MM.1S (cell line): ENCODE measurements at regions not wholly inside any gene's neighbourhood (a gene's known extent, or its start where the extent isn't known, plus 50 kb on each side); places are given as distances from the start of the nearest gene placed in this dataset.

Experiments
- DNase-seq: peaks from one replicate; pipeline ENCODE4 v3.0.0-alpha.2; 2015
- H2AFZ ChIP-seq: fragments of 300-600 bp; sonication (generic); 2 replicates; pipeline ENCODE4 v1.6.0; 2016; ENCODE audit warnings: antibody characterized with exemption, low read length
- H3F3A ChIP-seq: fragments of 300-600 bp; sonication (generic); 2 replicates; pipeline ENCODE4 v1.6.1; 2016; ENCODE audit warnings: mild to moderate bottlenecking, antibody characterized with exemption, low read length, moderate library complexity, mixed read lengths; ENCODE audit not compliant: insufficient read depth
- H3K27ac ChIP-seq: fragments of 300-600 bp; sonication (generic); 2 replicates; pipeline ENCODE4 v1.5.1; 2016; ENCODE audit warnings: mild to moderate bottlenecking, low read length
- H3K27me3 ChIP-seq: fragments of 300-600 bp; sonication (generic); replicated peaks from 2 replicates; pipeline ENCODE4 v1.6.0; 2016; ENCODE audit warnings: low read length; ENCODE audit not compliant: insufficient read depth
- H3K36me3 ChIP-seq: fragments of 300-600 bp; sonication (generic); replicated peaks from 2 replicates; pipeline ENCODE4 v1.6.1; 2016; ENCODE audit warnings: mild to moderate bottlenecking, low read length, mixed read lengths; ENCODE audit not compliant: insufficient read depth
- H3K4me1 ChIP-seq: fragments of 300-600 bp; sonication (generic); 2 replicates; pipeline ENCODE4 v1.6.1; 2016; ENCODE audit warnings: low read length, mixed read lengths
- H3K4me2 ChIP-seq: fragments of 300-600 bp; sonication (generic); 2 replicates; pipeline ENCODE4 v1.6.0; 2016; ENCODE audit warnings: low read depth, low read length
- H3K4me3 ChIP-seq: fragments of 300-600 bp; sonication (generic); 2 replicates; pipeline ENCODE4 v1.5.1; 2016; ENCODE audit warnings: low read length, mixed read lengths
- H3K79me2 ChIP-seq: fragments of 300-600 bp; sonication (generic); 2 replicates; pipeline ENCODE4 v1.6.1; 2016; ENCODE audit warnings: mixed run types, low read length, mixed read lengths
- H3K9ac ChIP-seq: fragments of 300-600 bp; sonication (generic); 2 replicates; pipeline ENCODE4 v1.6.1; 2016; ENCODE audit warnings: low read length, mixed read lengths
- H3K9me2 ChIP-seq: fragments of 300-600 bp; sonication (generic); replicated peaks from 2 replicates; pipeline ENCODE4 v1.6.1; 2016; ENCODE audit warnings: mild to moderate bottlenecking, low read length, mixed read lengths; ENCODE audit not compliant: insufficient read depth
- H3K9me3 ChIP-seq: fragments of 300-600 bp; sonication (generic); replicated peaks from 2 replicates; pipeline ENCODE4 v1.6.1; 2016; ENCODE audit warnings: mild to moderate bottlenecking, low read length, mixed read lengths; ENCODE audit not compliant: insufficient read depth
- H4K20me1 ChIP-seq: fragments of 300-600 bp; sonication (generic); 2 replicates; pipeline ENCODE4 v1.6.1; 2016; ENCODE audit warnings: mild to moderate bottlenecking, low read length, moderate library complexity, mixed read lengths; ENCODE audit not compliant: insufficient read depth
- EZH2 ChIP-seq: fragments of 300-600 bp; sonication (generic); optimal IDR thresholded peaks from 2 replicates; pipeline ENCODE3; 2017; ENCODE audit warnings: low read depth, mild to moderate bottlenecking, antibody characterized with exemption, low read length, mixed read lengths
- EZH2phosphoT487 ChIP-seq: fragments of 300-600 bp; sonication (generic); IDR thresholded peaks from 2 replicates; pipeline ENCODE4 v1.6.1; 2018; ENCODE audit warnings: antibody characterized with exemption, low read length
- TF ChIP-seq, protein P1 (sequence below): fragments of 300-600 bp; sonication (generic); IDR thresholded peaks from 2 replicates; pipeline ENCODE4 v1.5.1; 2016; ENCODE audit warnings: antibody characterized with exemption, low read length, mixed read lengths

DNA sequence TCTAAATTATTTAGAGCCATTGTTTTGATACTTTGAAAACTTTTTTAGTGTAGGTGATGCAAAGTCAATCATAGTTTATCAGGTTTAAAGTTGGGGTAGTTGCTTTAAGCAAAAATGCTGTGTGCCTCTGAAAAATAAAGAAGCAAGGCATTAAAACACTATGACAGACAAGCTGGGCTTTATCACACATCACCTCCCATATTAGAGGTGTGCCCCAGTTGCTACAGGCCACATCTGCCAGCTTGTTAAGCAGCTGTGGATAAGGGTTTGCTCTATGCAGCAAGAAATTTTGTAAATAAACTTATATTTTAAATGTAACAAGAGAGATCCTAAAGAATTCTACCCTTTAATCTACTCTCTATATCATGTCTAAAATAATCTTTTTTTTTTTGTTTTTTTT, 255.8 kb downstream of the B3GLCT start:
- TF ChIP-seq EZH2phosphoT487 (no peak), EZH2 (no peak)
- TF ChIP-seq, protein P1, sequence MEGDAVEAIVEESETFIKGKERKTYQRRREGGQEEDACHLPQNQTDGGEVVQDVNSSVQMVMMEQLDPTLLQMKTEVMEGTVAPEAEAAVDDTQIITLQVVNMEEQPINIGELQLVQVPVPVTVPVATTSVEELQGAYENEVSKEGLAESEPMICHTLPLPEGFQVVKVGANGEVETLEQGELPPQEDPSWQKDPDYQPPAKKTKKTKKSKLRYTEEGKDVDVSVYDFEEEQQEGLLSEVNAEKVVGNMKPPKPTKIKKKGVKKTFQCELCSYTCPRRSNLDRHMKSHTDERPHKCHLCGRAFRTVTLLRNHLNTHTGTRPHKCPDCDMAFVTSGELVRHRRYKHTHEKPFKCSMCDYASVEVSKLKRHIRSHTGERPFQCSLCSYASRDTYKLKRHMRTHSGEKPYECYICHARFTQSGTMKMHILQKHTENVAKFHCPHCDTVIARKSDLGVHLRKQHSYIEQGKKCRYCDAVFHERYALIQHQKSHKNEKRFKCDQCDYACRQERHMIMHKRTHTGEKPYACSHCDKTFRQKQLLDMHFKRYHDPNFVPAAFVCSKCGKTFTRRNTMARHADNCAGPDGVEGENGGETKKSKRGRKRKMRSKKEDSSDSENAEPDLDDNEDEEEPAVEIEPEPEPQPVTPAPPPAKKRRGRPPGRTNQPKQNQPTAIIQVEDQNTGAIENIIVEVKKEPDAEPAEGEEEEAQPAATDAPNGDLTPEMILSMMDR, result no peak
- no peak for DNase-seq
- Histone ChIP-seq H3K9me2 (no peaks in the 10 kb centered on the region), H3K9ac (no peak overlapping the region), H4K20me1 (no peaks in the 10 kb centered on the region), H3K9me3 (no peaks in the 10 kb centered on the region), H3F3A (no peaks in the 10 kb centered on the region), H3K27me3 (no peaks in the 10 kb centered on the region), H3K4me2 (no peak overlapping the region), H3K4me1 (no peaks in the 10 kb centered on the region), H3K4me3 (no peak overlapping the region), H3K27ac (no peak overlapping the region), H3K36me3 (no peaks in the 10 kb centered on the region), H2AFZ (no peak overlapping the region), H3K79me2 (no peaks in the 10 kb centered on the region)

DNA sequence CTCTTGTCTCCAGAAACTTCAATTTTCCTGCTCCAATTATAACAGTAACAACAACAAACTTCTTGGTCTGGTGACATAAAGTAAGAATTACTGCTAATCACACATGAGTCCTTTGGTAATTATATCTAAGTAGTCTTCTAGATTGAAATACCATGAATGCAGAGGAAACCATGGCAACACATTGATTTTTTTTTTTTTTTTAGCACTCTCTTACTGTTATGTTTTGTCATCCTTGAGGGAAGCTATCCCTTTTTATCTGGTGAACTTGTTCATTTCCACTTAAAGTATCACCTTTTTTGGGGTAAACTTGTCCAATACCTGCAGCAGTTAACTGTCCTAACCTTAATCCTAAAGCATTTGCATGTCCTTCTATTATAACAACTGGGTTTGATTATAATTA, 256.3 kb downstream of the B3GLCT start:
- H3K9me2 ChIP-seq, result no peaks in the 10 kb centered on the region
- H3K4me2 ChIP-seq, result no peak overlapping the region
- no peaks in the 10 kb centered on the region for H4K20me1 ChIP-seq
- no peaks in the 10 kb centered on the region for H3K27me3 ChIP-seq
- no peaks in the 10 kb centered on the region for H3K79me2 ChIP-seq
- no peak overlapping the region for H3K4me3 ChIP-seq
- H3K9me3 ChIP-seq, result no peaks in the 10 kb centered on the region
- H3K9ac ChIP-seq, result no peak overlapping the region
- no peak for DNase-seq
- H3K27ac ChIP-seq, result no peak overlapping the region
- TF ChIP-seq EZH2 (no peak), EZH2phosphoT487 (no peak)
- TF ChIP-seq, protein P1, result no peak
- no peak overlapping the region for H2AFZ ChIP-seq
- no peaks in the 10 kb centered on the region for H3F3A ChIP-seq
- H3K36me3 ChIP-seq, result no peaks in the 10 kb centered on the region
- H3K4me1 ChIP-seq, result no peaks in the 10 kb centered on the region

DNA sequence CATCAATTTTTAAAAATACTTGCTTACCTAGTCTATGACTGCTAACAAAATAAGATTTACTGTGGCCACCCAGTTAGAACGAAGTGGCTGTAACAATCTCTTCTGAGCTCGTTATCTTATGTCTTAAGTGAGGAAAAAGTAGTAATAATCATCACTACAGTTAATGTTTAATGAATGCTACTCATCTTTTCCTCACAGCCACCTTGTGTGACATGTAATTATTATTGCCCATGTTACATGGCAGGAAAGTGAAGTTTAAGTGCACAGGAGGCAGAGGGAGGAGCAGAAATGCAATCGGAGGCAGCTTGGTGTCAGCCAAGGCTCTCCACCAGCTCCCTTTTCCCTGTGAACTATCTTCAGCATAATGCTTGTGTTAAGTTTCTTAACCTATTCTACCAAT, 260.3 kb downstream of the B3GLCT start:
- H3F3A ChIP-seq, result no peaks in the 10 kb centered on the region

More for the DNA sequence above, 260.3 kb downstream of the B3GLCT start:
- Histone ChIP-seq H4K20me1 (no peaks in the 10 kb centered on the region), H3K27me3 (no peaks in the 10 kb centered on the region), H3K36me3 (no peaks in the 10 kb centered on the region), H3K4me2 (no peak overlapping the region), H2AFZ (no peak overlapping the region), H3K79me2 (no peaks in the 10 kb centered on the region), H3K9me2 (no peaks in the 10 kb centered on the region), H3K9ac (no peak overlapping the region), H3K9me3 (no peaks in the 10 kb centered on the region), H3K4me3 (no peak overlapping the region), H3K4me1 (no peaks in the 10 kb centered on the region), H3K27ac (no peak overlapping the region)
- TF ChIP-seq, protein P1, result no peak
- no peak for TF ChIP-seq EZH2phosphoT487
- TF ChIP-seq EZH2, result no peak
- no peak for DNase-seq
